CD14-positive monocyte (primary cell): ENCODE measurements at regions not wholly inside any gene's neighbourhood (a gene's known extent, or its start where the extent isn't known, plus 50 kb on each side); places are given as distances from the start of the nearest gene placed in this dataset.
A peak's percentile ranks its signal among the peaks of the same experiment; 100 is the strongest.

Experiments
- DNase-seq, 3 donors: peaks; one replicate each; pipeline ENCODE4 v3.0.0-alpha.2; 2011 to 2022
- H2AFZ ChIP-seq: 2 replicates; pipeline ENCODE4 v1.6.0; 2012; ENCODE audit warnings: mild to moderate bottlenecking, low read depth, low read length, inconsistent platforms; ENCODE audit not compliant: insufficient read depth, poor library complexity, severe bottlenecking
- H3K27ac ChIP-seq, 2 donors: 1 replicate in 1 of 2; 2 replicates in 1 of 2; pipeline ENCODE4 v1.5.1; 2012 to 2013; ENCODE audit warnings: low read length in 2 of 2, control low read depth in 1 of 2, inconsistent platforms in 1 of 2, low read depth in 1 of 2, mild to moderate bottlenecking in 1 of 2
- H3K27me3 ChIP-seq, 2 donors: one replicate each; pipeline versions ENCODE4 v1.6.0 to v1.6.1; 2011 to 2013; ENCODE audit warnings: low read length in 2 of 2; ENCODE audit not compliant: control insufficient read depth in 2 of 2, insufficient read depth in 2 of 2
- H3K36me3 ChIP-seq, 2 donors: replicated peaks in 1 of 2; 1 replicate in 1 of 2; 2 replicates in 1 of 2; pipeline versions ENCODE4 v1.5.1 to v1.6.1; 2012 to 2013; ENCODE audit warnings: low read length in 2 of 2, control low read depth in 1 of 2, inconsistent platforms in 1 of 2, mild to moderate bottlenecking in 1 of 2; ENCODE audit not compliant: insufficient read depth in 2 of 2, control insufficient read depth in 1 of 2
- H3K4me1 ChIP-seq, 2 donors: 1 replicate in 1 of 2; 2 replicates in 1 of 2; pipeline versions ENCODE4 v1.5.1 to v1.6.1; 2012 to 2013; ENCODE audit warnings: low read length in 2 of 2, control low read depth in 1 of 2, inconsistent platforms in 1 of 2, mild to moderate bottlenecking in 1 of 2, moderate library complexity in 1 of 2; ENCODE audit not compliant: insufficient read depth in 2 of 2, control insufficient read depth in 1 of 2
- H3K4me2 ChIP-seq: replicated peaks from 2 replicates; pipeline ENCODE3; 2012; ENCODE audit warnings: low read length, moderate library complexity, mild to moderate bottlenecking; ENCODE audit not compliant: poor library complexity, severe bottlenecking; ENCODE audit errors: extremely low read depth
- H3K4me3 ChIP-seq, 3 experiments: fragments of 200-600 bp in 1 of 3; sonication (generic) in 1 of 3; replicated peaks in 1 of 3; 1 replicate in 2 of 3; 2 replicates in 1 of 3; pipeline ENCODE4 v1.5.1; 2011 to 2013; ENCODE audit warnings: low read length in 3 of 3, mild to moderate bottlenecking in 3 of 3, control low read depth in 2 of 3, low read depth in 2 of 3, inconsistent platforms in 1 of 3, moderate library complexity in 1 of 3
- H3K79me2 ChIP-seq: 2 replicates; pipeline ENCODE4 v1.6.0; 2012; ENCODE audit warnings: mild to moderate bottlenecking, control low read depth, inconsistent platforms, low read length, moderate library complexity; ENCODE audit not compliant: insufficient read depth
- H3K9ac ChIP-seq: 2 replicates; pipeline ENCODE4 v1.6.0; 2017; ENCODE audit warnings: low read length, mild to moderate bottlenecking; ENCODE audit not compliant: insufficient read depth, poor library complexity, severe bottlenecking
- H3K9me3 ChIP-seq, 2 donors: replicated peaks in 1 of 2; 1 replicate in 1 of 2; 2 replicates in 1 of 2; pipeline versions ENCODE4 v1.5.1 to v1.6.1; 2012 to 2013; ENCODE audit warnings: low read length in 2 of 2, control low read depth in 1 of 2; ENCODE audit not compliant: control insufficient read depth in 1 of 2, insufficient read depth in 1 of 2
- H4K20me1 ChIP-seq: 2 replicates; pipeline ENCODE4 v1.6.0; 2012; ENCODE audit warnings: mild to moderate bottlenecking, low read length, control low read depth, moderate library complexity; ENCODE audit not compliant: insufficient read depth
- H3K27ac Mint-ChIP-seq, 7 donors: one replicate each; pipeline ENCODE4 v1.8.0; 2020; ENCODE audit warnings: mild to moderate bottlenecking in 7 of 7, mixed read lengths in 7 of 7, moderate library complexity in 6 of 7, inconsistent platforms in 2 of 7
- H3K27me3 Mint-ChIP-seq, 3 donors: one replicate each; pipeline ENCODE4 v1.8.0; 2021 to 2022; ENCODE audit warnings: low read depth in 3 of 3, mild to moderate bottlenecking in 3 of 3, mixed read lengths in 3 of 3, moderate library complexity in 3 of 3, inconsistent platforms in 1 of 3
- H3K36me3 Mint-ChIP-seq, 2 donors: one replicate each; pipeline ENCODE4 v1.8.0; 2020; ENCODE audit warnings: mixed read lengths in 2 of 2, inconsistent platforms in 1 of 2, mild to moderate bottlenecking in 1 of 2
- H3K4me1 Mint-ChIP-seq: one replicate; pipeline ENCODE4 v1.8.0; 2020; ENCODE audit warnings: mild to moderate bottlenecking, mixed read lengths
- H3K4me3 Mint-ChIP-seq, 2 donors: one replicate each; pipeline ENCODE4 v1.8.0; 2020; ENCODE audit warnings: mild to moderate bottlenecking in 2 of 2, mixed read lengths in 2 of 2, moderate library complexity in 1 of 2
- H3K9me3 Mint-ChIP-seq, 7 donors: one replicate each; pipeline ENCODE4 v1.8.0; 2020 to 2022; ENCODE audit warnings: mixed read lengths in 7 of 7, mild to moderate bottlenecking in 6 of 7, moderate library complexity in 6 of 7, inconsistent platforms in 2 of 7
- CTCF ChIP-seq: fragments of 200-600 bp; IDR thresholded peaks from one replicate; pipeline ENCODE4 v1.8.0; 2022; ENCODE audit warnings: antibody characterized with exemption, mild to moderate bottlenecking
- WGBS: methylation state at CpG from one replicate; pipeline ENCODE4 v1.1.5; 2013; ENCODE audit warnings: missing lambda C conversion rate; ENCODE audit not compliant: insufficient coverage; 5-methylcytosine and 5-hydroxymethylcytosine counted together
- intact Hi-C, 2 donors: fragments of 100-400 bp; cut with micrococcal nuclease; formaldehyde crosslinking; loops; one replicate each; pipeline versions ENCODE4 v1.15.0 to v1.15.1; 2023

- DNase-seq, result no peak
- H2AFZ ChIP-seq, result no peak overlapping the region
- Mint-ChIP-seq H3K4me3 (no peak overlapping the region), H3K36me3 (peaks cover 75 to 88% of the 10 kb centered on the region in 2 donors), H3K4me1 (peaks cover 24% of the 10 kb centered on the region), H3K27ac (no peak overlapping the region), H3K27me3 (no peaks in the 10 kb centered on the region), H3K9me3 (peaks cover 0 to 5% (median 2%) of the 10 kb centered on the region in 7 donors)
- H3K4me1 ChIP-seq, result no peaks in the 10 kb centered on the region
- 96% methylated on average over 3 of the region's 7 CpGs for WGBS
- no peak for TF ChIP-seq CTCF
- H3K79me2 ChIP-seq, result no peaks in the 10 kb centered on the region
- intact Hi-C loops, result no loop called here
- no peaks in the 10 kb centered on the region for H3K27me3 ChIP-seq
- no peak overlapping the region for H3K4me3 ChIP-seq
- no peak overlapping the region for H3K4me2 ChIP-seq
- H4K20me1 ChIP-seq, result no peaks in the 10 kb centered on the region
- H3K9me3 ChIP-seq, result no peaks in the 10 kb centered on the region
- peaks cover 56 to 78% of the 10 kb centered on the region in 2 donors for H3K36me3 ChIP-seq
- H3K27ac ChIP-seq, result no peak overlapping the region
- H3K9ac ChIP-seq, result no peak overlapping the region
Measured at GRCh38 chr10:28058746-28059145, 59.9 kb upstream of the ODAD2 start.

- H3K9me3 Mint-ChIP-seq, result peaks cover 0 to 8% (median 3%) of the 10 kb centered on the region in 7 donors
- H3K4me1 Mint-ChIP-seq, result peaks cover 31% of the 10 kb centered on the region
- H3K4me3 Mint-ChIP-seq, result no peak overlapping the region
- WGBS, result 100% methylated on average over 3 of the region's 5 CpGs
- no peaks in the 10 kb centered on the region for H3K4me1 ChIP-seq
- no peak for DNase-seq
- peaks cover 49 to 68% of the 10 kb centered on the region in 2 donors for H3K36me3 ChIP-seq
- no peak overlapping the region for H3K27ac ChIP-seq
- H3K27me3 ChIP-seq, result no peaks in the 10 kb centered on the region
- no peaks in the 10 kb centered on the region for H3K79me2 ChIP-seq
- peak overlapping the region in 5 of 7 donors; percentile 28 to 74 (median 64) for H3K27ac Mint-ChIP-seq
- H3K9ac ChIP-seq, result no peak overlapping the region
- H3K27me3 Mint-ChIP-seq, result no peaks in the 10 kb centered on the region
- no peak overlapping the region for H3K4me2 ChIP-seq
- H3K36me3 Mint-ChIP-seq, result peaks cover 65 to 72% of the 10 kb centered on the region in 2 donors
- no peaks in the 10 kb centered on the region for H4K20me1 ChIP-seq
- no peak overlapping the region for H2AFZ ChIP-seq
- no peaks in the 10 kb centered on the region for H3K9me3 ChIP-seq
- TF ChIP-seq CTCF, result no peak
- H3K4me3 ChIP-seq, result no peak overlapping the region
- intact Hi-C loops, result no loop called here
Measured at GRCh38 chr10:28054228-28054860, 55.5 kb upstream of the ODAD2 start.
